OCI-LY3 (cell line): ENCODE measurements at regions not wholly inside any gene's neighbourhood (a gene's known extent, or its start where the extent isn't known, plus 50 kb on each side); places are given as distances from the start of the nearest gene placed in this dataset.

Experiments used
- H2AFZ ChIP-seq: fragments of 200-600, 300-600 bp; shearing (Covaris generic); 2 replicates; pipeline ENCODE4 v1.6.0; 2014; ENCODE audit warnings: antibody characterized with exemption, low read depth, low read length
- H3K27ac ChIP-seq: fragments of 200-600, 300-600 bp; sonication (generic); 2 replicates; pipeline ENCODE4 v1.5.1; 2014; ENCODE audit warnings: mild to moderate bottlenecking, low read length, moderate library complexity, mixed read lengths
- H3K27me3 ChIP-seq: fragments of 200-600, 300-600 bp; sonication (generic); 2 replicates; pipeline ENCODE4 v1.6.1; 2014; ENCODE audit warnings: low read depth, low read length, mixed read lengths
- H3K36me3 ChIP-seq: fragments of 200-600, 300-600 bp; sonication (generic); replicated peaks from 2 replicates; pipeline ENCODE3; 2014; ENCODE audit warnings: low read depth, low read length, mixed read lengths
- H3K4me1 ChIP-seq: fragments of 300-600, 200-600 bp; sonication (generic); 2 replicates; pipeline ENCODE4 v1.6.1; 2014; ENCODE audit warnings: low read length, mixed read lengths
- H3K4me2 ChIP-seq: fragments of 200-600, 300-600 bp; sonication (generic); 2 replicates; pipeline ENCODE4 v1.6.1; 2014; ENCODE audit warnings: low read length, mixed read lengths
- H3K4me3 ChIP-seq: fragments of 300-600, 200-600 bp; sonication (generic); 2 replicates; pipeline ENCODE4 v1.5.1; 2014; ENCODE audit warnings: antibody characterized with exemption, mild to moderate bottlenecking, low read length, moderate library complexity
- H3K79me2 ChIP-seq: fragments of 300-600, 200-600 bp; shearing (Covaris generic); 2 replicates; pipeline ENCODE4 v1.6.1; 2014; ENCODE audit warnings: mild to moderate bottlenecking, low read length, mixed read lengths
- H3K9ac ChIP-seq: fragments of 300-600, 200-600 bp; shearing (Covaris generic); 2 replicates; pipeline ENCODE4 v1.6.0; 2014; ENCODE audit warnings: mild to moderate bottlenecking, low read length, moderate library complexity
- H3K9me3 ChIP-seq: fragments of 200-600, 300-600 bp; shearing (Covaris generic); 2 replicates; pipeline ENCODE4 v1.6.1; 2014; ENCODE audit warnings: low read length, mixed read lengths; ENCODE audit not compliant: insufficient read depth
- H4K20me1 ChIP-seq: fragments of 200-600, 300-600 bp; sonication (generic); 2 replicates; pipeline ENCODE4 v1.6.1; 2016; ENCODE audit warnings: low read length, mixed read lengths; ENCODE audit not compliant: insufficient read depth
- EZH2phosphoT487 ChIP-seq: fragments of 200-600 bp; shearing (Covaris generic); IDR thresholded peaks from 2 replicates; pipeline ENCODE4 v1.6.1; 2018; ENCODE audit warnings: antibody characterized with exemption, mixed run types, low read depth
- TF ChIP-seq, protein P1 (sequence below): fragments of 200-600, 300-600 bp; sonication (generic); IDR thresholded peaks from 2 replicates; pipeline ENCODE4 v1.5.1; 2014; ENCODE audit warnings: antibody characterized with exemption, low read length, low read depth

DNA sequence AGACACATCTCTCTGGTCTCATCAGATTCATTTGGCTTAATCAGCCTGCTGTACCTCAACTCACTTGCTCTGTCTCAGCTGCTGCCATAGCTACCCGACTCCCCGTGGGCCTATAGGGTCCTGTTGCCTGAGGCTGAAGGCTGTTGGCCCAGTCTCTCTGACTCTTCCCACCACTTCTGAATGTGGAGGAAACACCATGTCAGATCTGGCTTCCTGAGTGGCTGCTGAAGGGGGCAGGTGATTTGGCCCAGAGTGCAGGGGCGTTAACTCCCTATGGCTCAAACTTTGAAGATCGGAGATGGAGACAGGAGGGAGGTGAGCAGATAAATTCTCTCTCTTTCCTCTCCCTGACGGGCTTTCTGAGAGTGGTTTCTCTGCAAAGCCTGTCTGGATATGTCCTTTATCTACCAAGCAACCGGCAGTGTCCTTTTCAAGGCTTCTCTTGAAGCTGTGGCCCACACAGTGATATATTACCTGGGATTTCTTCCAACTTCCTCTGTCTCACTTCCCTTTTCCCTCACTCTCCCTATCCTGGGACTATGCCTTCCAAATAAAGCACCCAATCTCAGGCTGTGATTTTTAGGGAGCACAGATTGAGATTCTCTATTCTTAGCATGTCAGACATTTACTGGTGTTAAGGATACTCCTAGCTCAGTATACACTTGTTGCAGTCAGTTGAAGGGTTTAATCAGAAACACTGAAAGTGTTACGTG is 334.9 kb upstream of the TBC1D5 start:
- H2AFZ ChIP-seq, result no peak overlapping the region
- H3K4me1 ChIP-seq, result no peaks in the 10 kb centered on the region
- H3K4me3 ChIP-seq, result no peak overlapping the region
- TF ChIP-seq EZH2phosphoT487, result no peak
- TF ChIP-seq, protein P1, sequence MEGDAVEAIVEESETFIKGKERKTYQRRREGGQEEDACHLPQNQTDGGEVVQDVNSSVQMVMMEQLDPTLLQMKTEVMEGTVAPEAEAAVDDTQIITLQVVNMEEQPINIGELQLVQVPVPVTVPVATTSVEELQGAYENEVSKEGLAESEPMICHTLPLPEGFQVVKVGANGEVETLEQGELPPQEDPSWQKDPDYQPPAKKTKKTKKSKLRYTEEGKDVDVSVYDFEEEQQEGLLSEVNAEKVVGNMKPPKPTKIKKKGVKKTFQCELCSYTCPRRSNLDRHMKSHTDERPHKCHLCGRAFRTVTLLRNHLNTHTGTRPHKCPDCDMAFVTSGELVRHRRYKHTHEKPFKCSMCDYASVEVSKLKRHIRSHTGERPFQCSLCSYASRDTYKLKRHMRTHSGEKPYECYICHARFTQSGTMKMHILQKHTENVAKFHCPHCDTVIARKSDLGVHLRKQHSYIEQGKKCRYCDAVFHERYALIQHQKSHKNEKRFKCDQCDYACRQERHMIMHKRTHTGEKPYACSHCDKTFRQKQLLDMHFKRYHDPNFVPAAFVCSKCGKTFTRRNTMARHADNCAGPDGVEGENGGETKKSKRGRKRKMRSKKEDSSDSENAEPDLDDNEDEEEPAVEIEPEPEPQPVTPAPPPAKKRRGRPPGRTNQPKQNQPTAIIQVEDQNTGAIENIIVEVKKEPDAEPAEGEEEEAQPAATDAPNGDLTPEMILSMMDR, result no peak
- no peaks in the 10 kb centered on the region for H3K36me3 ChIP-seq
- H3K9me3 ChIP-seq, result no peaks in the 10 kb centered on the region
- H3K79me2 ChIP-seq, result no peaks in the 10 kb centered on the region
- H3K4me2 ChIP-seq, result no peak overlapping the region
- H3K27ac ChIP-seq, result no peak overlapping the region
- H4K20me1 ChIP-seq, result no peaks in the 10 kb centered on the region
- peaks cover 10% of the 10 kb centered on the region for H3K27me3 ChIP-seq
- H3K9ac ChIP-seq, result no peak overlapping the region

DNA sequence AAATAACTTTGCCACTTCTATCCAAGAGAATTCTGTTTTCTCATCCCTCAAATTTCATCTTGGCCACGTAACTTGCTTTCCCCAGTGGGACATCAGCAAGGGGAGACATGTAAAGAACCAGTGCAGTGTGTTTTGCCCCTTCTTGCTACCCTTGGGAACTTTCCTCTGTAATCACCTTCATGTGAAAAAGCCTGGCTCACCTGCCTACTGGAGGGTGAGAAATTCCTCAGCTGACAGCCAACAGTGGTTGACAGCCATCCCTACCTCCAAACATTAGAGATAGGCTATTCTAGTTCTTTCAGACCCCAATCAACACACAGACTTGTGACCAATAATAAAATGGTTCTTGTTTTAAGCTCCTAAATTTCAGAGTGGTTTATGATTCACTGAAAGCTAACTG is 333.9 kb upstream of the TBC1D5 start:
- Histone ChIP-seq H3K9me3 (no peaks in the 10 kb centered on the region), H3K4me1 (no peaks in the 10 kb centered on the region), H3K4me3 (no peak overlapping the region), H3K9ac (no peak overlapping the region), H4K20me1 (no peaks in the 10 kb centered on the region), H2AFZ (no peak overlapping the region), H3K79me2 (no peaks in the 10 kb centered on the region), H3K4me2 (no peak overlapping the region), H3K36me3 (no peaks in the 10 kb centered on the region), H3K27me3 (peaks cover 10% of the 10 kb centered on the region), H3K27ac (no peak overlapping the region)
- TF ChIP-seq, protein P1, result no peak
- TF ChIP-seq EZH2phosphoT487, result no peak

GRCh38 chr3:18075799-18076198 is 333.4 kb upstream of the TBC1D5 start:
- Histone ChIP-seq H4K20me1 (no peaks in the 10 kb centered on the region), H3K36me3 (no peaks in the 10 kb centered on the region), H3K4me1 (no peaks in the 10 kb centered on the region), H3K9ac (no peak overlapping the region), H3K4me2 (no peak overlapping the region), H3K9me3 (no peaks in the 10 kb centered on the region), H2AFZ (no peak overlapping the region), H3K27me3 (peaks cover 10% of the 10 kb centered on the region), H3K79me2 (no peaks in the 10 kb centered on the region), H3K4me3 (no peak overlapping the region), H3K27ac (no peak overlapping the region)
- TF ChIP-seq, protein P1, result no peak
- no peak for TF ChIP-seq EZH2phosphoT487

DNA sequence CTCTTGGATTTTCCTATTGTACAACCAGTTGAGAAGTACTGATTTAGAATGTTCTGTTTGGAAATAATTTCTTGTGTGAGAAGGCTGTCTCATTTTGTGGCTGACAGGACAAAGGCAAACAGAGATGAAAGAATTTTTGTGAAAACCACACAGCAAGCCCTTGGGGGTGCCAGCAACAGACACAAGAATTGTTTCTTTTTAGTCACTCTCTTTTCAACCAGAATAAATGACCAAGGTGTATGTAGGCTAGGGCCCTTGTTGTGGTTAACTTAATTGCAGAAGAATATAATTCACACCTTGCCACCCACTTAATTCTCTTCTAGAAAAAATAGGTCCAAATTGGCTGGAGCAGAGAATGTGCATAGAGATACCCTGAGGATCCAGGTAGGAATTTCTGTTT is 329.4 kb upstream of the TBC1D5 start:
- no peaks in the 10 kb centered on the region for H3K36me3 ChIP-seq
- no peak overlapping the region for H3K4me2 ChIP-seq
- H3K79me2 ChIP-seq, result no peaks in the 10 kb centered on the region
- H3K27ac ChIP-seq, result no peak overlapping the region
- TF ChIP-seq, protein P1, result no peak
- TF ChIP-seq EZH2phosphoT487, result no peak
- H3K27me3 ChIP-seq, result no peaks in the 10 kb centered on the region
- no peaks in the 10 kb centered on the region for H3K4me1 ChIP-seq
- H3K9me3 ChIP-seq, result no peaks in the 10 kb centered on the region
- H3K4me3 ChIP-seq, result no peak overlapping the region
- no peak overlapping the region for H3K9ac ChIP-seq
- H4K20me1 ChIP-seq, result no peaks in the 10 kb centered on the region
- H2AFZ ChIP-seq, result no peak overlapping the region
